HG02884 (cell line): ENCODE measurements at regions not wholly inside any gene's neighbourhood (a gene's known extent, or its start where the extent isn't known, plus 50 kb on each side); places are given as distances from the start of the nearest gene placed in this dataset.
"Not testable (repeated sequence)": the region's sequence is repeated elsewhere in the genome, so short reads cannot be mapped to it uniquely, and the experiment has no call there.

Experiments
- ATAC-seq: cut with Tn5 transposase; IDR thresholded peaks from one replicate; pipeline ENCODE4 v1.9.1; 2021; ENCODE audit warnings: mild to moderate bottlenecking, moderate library complexity; ENCODE audit not compliant: unreplicated experiment

- no peak for ATAC-seq
These were observed 611.9 kb upstream of the MAP3K7 start for GRCh38 chr6:91198588-91199255.

GRCh38 chr6:91196729-91197128 lies 609.9 kb upstream of the MAP3K7 start:
- no peak for ATAC-seq

- no peak for ATAC-seq
These were observed 606.6 kb upstream of the MAP3K7 start for GRCh38 chr6:91193446-91193845.

- not testable (repeated sequence) for ATAC-seq
These were observed 603.2 kb upstream of the MAP3K7 start for GRCh38 chr6:91190041-91190440.

- no peak for ATAC-seq
These were observed 598.2 kb upstream of the MAP3K7 start for GRCh38 chr6:91185072-91185471.

GRCh38 chr6:91181416-91181815 lies 594.5 kb upstream of the MAP3K7 start:
- ATAC-seq = no peak

GRCh38 chr6:91173651-91174050 lies 586.8 kb upstream of the MAP3K7 start:
- no peak for ATAC-seq

GRCh38 chr6:91173186-91173585 lies 586.3 kb upstream of the MAP3K7 start:
- no peak for ATAC-seq

GRCh38 chr6:91171754-91172462 lies 585.0 kb upstream of the MAP3K7 start:
- no peak for ATAC-seq

GRCh38 chr6:91167846-91168245 lies 581.0 kb upstream of the MAP3K7 start:
- no peak for ATAC-seq

- no peak for ATAC-seq
These were observed 579.6 kb upstream of the MAP3K7 start for GRCh38 chr6:91166271-91167046.

GRCh38 chr6:91164105-91164504 lies 577.2 kb upstream of the MAP3K7 start:
- ATAC-seq = no peak

GRCh38 chr6:91161246-91161645 lies 574.4 kb upstream of the MAP3K7 start:
- no peak for ATAC-seq

GRCh38 chr6:91155129-91155785 lies 568.4 kb upstream of the MAP3K7 start:
- ATAC-seq = no peak

GRCh38 chr6:91152824-91153223 lies 566.0 kb upstream of the MAP3K7 start:
- no peak for ATAC-seq

GRCh38 chr6:91149956-91150705 lies 563.3 kb upstream of the MAP3K7 start:
- no peak for ATAC-seq

- ATAC-seq = no peak
These were observed 562.5 kb upstream of the MAP3K7 start for GRCh38 chr6:91149246-91149955.

- no peak for ATAC-seq
These were observed 557.3 kb upstream of the MAP3K7 start for GRCh38 chr6:91144126-91144525.

GRCh38 chr6:91142154-91142553 lies 555.3 kb upstream of the MAP3K7 start:
- no peak for ATAC-seq

- no peak for ATAC-seq
These were observed 554.5 kb upstream of the MAP3K7 start for GRCh38 chr6:91141346-91141745.
